OCI-LY7 (cell line): ENCODE measurements at regions not wholly inside any gene's neighbourhood (a gene's known extent, or its start where the extent isn't known, plus 50 kb on each side); places are given as distances from the start of the nearest gene placed in this dataset.

Source experiments
- BruUV-seq: library from RNA; stranded (reverse); fragments of 400-500 nt; replicated peaks from 2 replicates; lab custom pipeline; 2021; lab: Mats Ljungman, UMichigan
- CTCF ChIA-PET: fragments of 300-600 bp; sonication (Branson Sonifier 250); formaldehyde crosslinking; loops from one replicate; lab custom pipeline; 2022; ENCODE audit warnings: antibody characterized with exemption; ENCODE audit not compliant: unreplicated experiment; lab: Charles Lee
- POLR2A ChIA-PET: fragments of 300-600 bp; sonication (Branson Sonifier 250); formaldehyde crosslinking; loops from one replicate; lab custom pipeline; 2022; ENCODE audit warnings: antibody characterized with exemption; lab: Charles Lee
- DNase-seq: peaks from one replicate; pipeline ENCODE4 v3.0.0-alpha.2; 2015; ENCODE audit warnings: low spot score
- H2AFZ ChIP-seq: fragments of 200-600 bp; sonication (generic), shearing (Covaris generic); 2 replicates; pipeline ENCODE4 v1.6.1; 2014; ENCODE audit warnings: mild to moderate bottlenecking, antibody characterized with exemption, low read length, moderate library complexity
- H3K27ac ChIP-seq: fragments of 200-600 bp; sonication (generic); 2 replicates; pipeline ENCODE4 v1.5.1; 2014; ENCODE audit warnings: mixed run types, low read depth, mild to moderate bottlenecking, moderate library complexity, low read length, inconsistent platforms; ENCODE audit not compliant: poor library complexity, severe bottlenecking
- H3K36me3 ChIP-seq: fragments of 200-600 bp; sonication (generic); 2 replicates; pipeline ENCODE4 v1.6.1; 2014; ENCODE audit warnings: mild to moderate bottlenecking, antibody characterized with exemption, low read length, moderate library complexity, mixed read lengths; ENCODE audit not compliant: insufficient read depth
- H3K4me1 ChIP-seq: fragments of 200-600 bp; sonication (generic); 2 replicates; pipeline ENCODE4 v1.5.1; 2014; ENCODE audit warnings: mild to moderate bottlenecking, low read length; ENCODE audit not compliant: insufficient read depth, poor library complexity, severe bottlenecking
- H3K4me2 ChIP-seq: fragments of 200-600 bp; sonication (generic); 2 replicates; pipeline ENCODE4 v1.6.1; 2014; ENCODE audit warnings: mild to moderate bottlenecking, low read length
- H3K4me3 ChIP-seq: fragments of 200-600 bp; sonication (generic); 2 replicates; pipeline ENCODE4 v1.5.1; 2014; ENCODE audit warnings: mild to moderate bottlenecking, low read depth, low read length; ENCODE audit not compliant: poor library complexity, severe bottlenecking
- H3K79me2 ChIP-seq: fragments of 200-600 bp; sonication (generic); 2 replicates; pipeline ENCODE4 v1.6.1; 2016; ENCODE audit warnings: low read depth, mild to moderate bottlenecking, low read length, moderate library complexity, mixed read lengths; ENCODE audit not compliant: insufficient read depth
- H3K9me2 ChIP-seq: fragments of 200-600 bp; sonication (generic); 2 replicates; pipeline ENCODE4 v1.6.1; 2016; ENCODE audit warnings: mild to moderate bottlenecking, low read length, mixed read lengths; ENCODE audit not compliant: insufficient read depth
- H3K9me3 ChIP-seq: fragments of 200-600 bp; sonication (generic); 2 replicates; pipeline ENCODE4 v1.6.1; 2014; ENCODE audit warnings: mild to moderate bottlenecking, mixed run types, low read length, mixed read lengths
- H4K20me1 ChIP-seq: fragments of 200-600 bp; sonication (generic); 2 replicates; pipeline ENCODE4 v1.6.1; 2014; ENCODE audit warnings: mild to moderate bottlenecking, antibody characterized with exemption, low read length, moderate library complexity, mixed read lengths; ENCODE audit not compliant: insufficient read depth
- CTCF ChIP-seq: fragments of 200-600 bp; sonication (generic); conservative IDR thresholded peaks from 2 replicates; pipeline ENCODE4 v1.5.1; 2014; ENCODE audit warnings: mild to moderate bottlenecking, antibody characterized with exemption, low read length, moderate library complexity, mixed read lengths
- EZH2phosphoT487 ChIP-seq: fragments of 200-600 bp; sonication (generic); IDR thresholded peaks from 2 replicates; pipeline ENCODE4 v1.6.1; 2018; ENCODE audit warnings: low read depth, borderline replicate concordance, mild to moderate bottlenecking, mixed run types, antibody characterized with exemption, low read length, moderate library complexity, mixed read lengths
- intact Hi-C: fragments of 100-400 bp; cut with micrococcal nuclease; formaldehyde crosslinking; loops from one replicate; pipeline ENCODE4 v1.10.0; 2022; ENCODE audit not compliant: unreplicated experiment

GRCh38 chr7:51797371-51797770 lies 480.8 kb upstream of the COBL start:
- H3K4me3 ChIP-seq, result no peak overlapping the region
- intact Hi-C loops, result no loop called here
- no peaks in the 10 kb centered on the region for H3K9me2 ChIP-seq
- TF ChIP-seq EZH2phosphoT487, result no peak
- TF ChIP-seq CTCF, result no peak
- H3K27ac ChIP-seq, result no peak overlapping the region
- no peaks in the 10 kb centered on the region for H4K20me1 ChIP-seq
- H3K4me1 ChIP-seq, result no peaks in the 10 kb centered on the region
- ChIA-PET POLR2A (no interaction called here), CTCF (no interaction called here)
- H3K4me2 ChIP-seq, result no peak overlapping the region
- no peaks in the 10 kb centered on the region for H3K79me2 ChIP-seq
- BruUV-seq, result no TSS peak
- no peak overlapping the region for H2AFZ ChIP-seq
- no peaks in the 10 kb centered on the region for H3K9me3 ChIP-seq
- no peaks in the 10 kb centered on the region for H3K36me3 ChIP-seq
- no peak for DNase-seq

GRCh38 chr7:51792796-51793195 lies 476.2 kb upstream of the COBL start:
- Histone ChIP-seq H2AFZ (no peak overlapping the region), H3K9me3 (no peaks in the 10 kb centered on the region), H3K9me2 (no peaks in the 10 kb centered on the region), H4K20me1 (no peaks in the 10 kb centered on the region), H3K4me1 (no peaks in the 10 kb centered on the region), H3K27ac (no peak overlapping the region), H3K36me3 (no peaks in the 10 kb centered on the region), H3K79me2 (no peaks in the 10 kb centered on the region), H3K4me3 (no peak overlapping the region), H3K4me2 (no peak overlapping the region)
- intact Hi-C loops, result no loop called here
- CTCF ChIA-PET, result no interaction called here
- POLR2A ChIA-PET, result no interaction called here
- no TSS peak for BruUV-seq
- TF ChIP-seq CTCF (no peak), EZH2phosphoT487 (no peak)
- DNase-seq, result no peak

- Histone ChIP-seq H3K4me1 (no peaks in the 10 kb centered on the region), H3K9me2 (no peaks in the 10 kb centered on the region), H4K20me1 (no peaks in the 10 kb centered on the region), H3K4me2 (no peak overlapping the region), H3K27ac (no peak overlapping the region), H3K4me3 (no peak overlapping the region), H3K79me2 (no peaks in the 10 kb centered on the region), H3K9me3 (no peaks in the 10 kb centered on the region), H3K36me3 (no peaks in the 10 kb centered on the region), H2AFZ (no peak overlapping the region)
- DNase-seq, result no peak
- intact Hi-C loops, result no loop called here
- BruUV-seq, result no TSS peak
- CTCF ChIA-PET, result no interaction called here
- POLR2A ChIA-PET, result no interaction called here
- TF ChIP-seq CTCF (peak; percentile 31; the same call in 1 of the 2 replicates), EZH2phosphoT487 (no peak)
Observed at GRCh38 chr7:51789489-51789888, 472.9 kb upstream of the COBL start.
